T47D (cell line): ENCODE measurements at regions not wholly inside any gene's neighbourhood (a gene's known extent, or its start where the extent isn't known, plus 50 kb on each side); places are given as distances from the start of the nearest gene placed in this dataset.

ENCODE experiments used
- DNase-seq, 2 experiments: peaks; one replicate each; pipeline versions ENCODE4 v3.0.0 to v3.0.0-alpha.2; 2011 to 2012; ENCODE audit warnings: low read depth in 1 of 2, low spot score in 1 of 2
- JUND ChIP-seq: IDR thresholded peaks from 2 replicates; pipeline ENCODE4 v1.6.1; 2012; ENCODE audit warnings: low read depth
- in situ Hi-C: cut with HindIII; loops from 2 replicates; pipeline ENCODE4 v1.10.0; 2016; ENCODE audit warnings: low sequenced_read_pairs, low pct_unique_long_range_greater_than_20kb

- no peak for DNase-seq
- no peak for TF ChIP-seq JUND
- in situ Hi-C loops: no loop called here
These were observed 387.6 kb downstream of the SLITRK6 start for GRCh38 chr13:85411591-85411990.

- no peak for TF ChIP-seq JUND
- no peak for DNase-seq
- in situ Hi-C loops: no loop called here
These were observed 390.8 kb downstream of the SLITRK6 start for GRCh38 chr13:85408415-85408814.

GRCh38 chr13:85406269-85406975 is 392.8 kb downstream of the SLITRK6 start:
- in situ Hi-C loops: no loop called here
- TF ChIP-seq JUND: no peak
- DNase-seq: no peak

GRCh38 chr13:85405316-85405897 is 393.8 kb downstream of the SLITRK6 start:
- in situ Hi-C loops: no loop called here
- no peak for DNase-seq
- TF ChIP-seq JUND: no peak

GRCh38 chr13:85386424-85386823 is 412.8 kb downstream of the SLITRK6 start:
- DNase-seq: no peak
- TF ChIP-seq JUND: no peak
- in situ Hi-C loops: no loop called here

- no peak for DNase-seq
- no peak for TF ChIP-seq JUND
- in situ Hi-C loops: no loop called here
These were observed 415.9 kb downstream of the SLITRK6 start for GRCh38 chr13:85383291-85383690.

- in situ Hi-C loops: no loop called here
- DNase-seq: no peak
- TF ChIP-seq JUND: no peak
These were observed 418.1 kb downstream of the SLITRK6 start for GRCh38 chr13:85381082-85381481.

GRCh38 chr13:85379991-85380390 is 419.2 kb downstream of the SLITRK6 start:
- TF ChIP-seq JUND: no peak
- DNase-seq: no peak
- in situ Hi-C loops: no loop called here

GRCh38 chr13:85379433-85379832 is 419.8 kb downstream of the SLITRK6 start:
- in situ Hi-C loops: no loop called here
- no peak for TF ChIP-seq JUND
- no peak for DNase-seq

GRCh38 chr13:85377783-85378182 is 421.4 kb downstream of the SLITRK6 start:
- no peak for DNase-seq
- in situ Hi-C loops: no loop called here
- TF ChIP-seq JUND: no peak

- in situ Hi-C loops: no loop called here
- no peak for TF ChIP-seq JUND
- peak in 1 of 2 experiments; percentile 30 for DNase-seq
These were observed 425.9 kb downstream of the SLITRK6 start for GRCh38 chr13:85373322-85373721.

GRCh38 chr13:85371254-85371653 is 428.0 kb downstream of the SLITRK6 start:
- no peak for DNase-seq
- TF ChIP-seq JUND: no peak
- in situ Hi-C loops: no loop called here

- no peak for DNase-seq
- TF ChIP-seq JUND: no peak
- in situ Hi-C loops: no loop called here
These were observed 430.5 kb downstream of the SLITRK6 start for GRCh38 chr13:85368686-85369085.

- DNase-seq: no peak
- in situ Hi-C loops: no loop called here
These were observed 431.3 kb downstream of the SLITRK6 start for GRCh38 chr13:85367887-85368286.

More at GRCh38 chr13:85367887-85368286, 431.3 kb downstream of the SLITRK6 start:
- no peak for TF ChIP-seq JUND
